GM18520 (cell line): ENCODE measurements at regions not wholly inside any gene's neighbourhood (a gene's known extent, or its start where the extent isn't known, plus 50 kb on each side); places are given as distances from the start of the nearest gene placed in this dataset.

Experiments used
- ATAC-seq: cut with Tn5 transposase; IDR thresholded peaks from one replicate; pipeline ENCODE4 v1.9.1; 2021; ENCODE audit not compliant: unreplicated experiment

GRCh38 chr20:19074356-19074755, 138.1 kb upstream of the SLC24A3 start:
- no peak for ATAC-seq

- peak; percentile 33 for ATAC-seq
These were observed 137.5 kb upstream of the SLC24A3 start for GRCh38 chr20:19074828-19075516.

GRCh38 chr20:19077370-19078220, 134.8 kb upstream of the SLC24A3 start:
- no peak for ATAC-seq

GRCh38 chr20:19078448-19079373, 133.7 kb upstream of the SLC24A3 start:
- no peak for ATAC-seq

- ATAC-seq = no peak
These were observed 132.7 kb upstream of the SLC24A3 start for GRCh38 chr20:19079536-19080299.

GRCh38 chr20:19081937-19082336, 130.5 kb upstream of the SLC24A3 start:
- no peak for ATAC-seq

GRCh38 chr20:19083136-19083621, 129.3 kb upstream of the SLC24A3 start:
- ATAC-seq = no peak

GRCh38 chr20:19090332-19090731, 122.1 kb upstream of the SLC24A3 start:
- no peak for ATAC-seq

GRCh38 chr20:19094959-19095541, 117.4 kb upstream of the SLC24A3 start:
- no peak for ATAC-seq

- ATAC-seq = no peak
These were observed 116.7 kb upstream of the SLC24A3 start for GRCh38 chr20:19095762-19096161.

GRCh38 chr20:19096843-19097242, 115.6 kb upstream of the SLC24A3 start:
- ATAC-seq = no peak

- no peak for ATAC-seq
These were observed 114.3 kb upstream of the SLC24A3 start for GRCh38 chr20:19098117-19098516.

- no peak for ATAC-seq
These were observed 113.5 kb upstream of the SLC24A3 start for GRCh38 chr20:19098806-19099578.

GRCh38 chr20:19099596-19100545, 112.6 kb upstream of the SLC24A3 start:
- no peak for ATAC-seq

- ATAC-seq = no peak
These were observed 111.5 kb upstream of the SLC24A3 start for GRCh38 chr20:19100975-19101374.

GRCh38 chr20:19104186-19104585, 108.3 kb upstream of the SLC24A3 start:
- ATAC-seq = no peak

GRCh38 chr20:19108155-19108554, 104.3 kb upstream of the SLC24A3 start:
- ATAC-seq = no peak

GRCh38 chr20:19110285-19110684, 102.2 kb upstream of the SLC24A3 start:
- ATAC-seq = no peak
